Thyroid gland (tissue), 4 donors: ENCODE measurements at regions not wholly inside any gene's neighbourhood (a gene's known extent, or its start where the extent isn't known, plus 50 kb on each side); places are given as distances from the start of the nearest gene placed in this dataset.
A peak's percentile ranks its signal among the peaks of the same experiment; 100 is the strongest.

ENCODE experiments used
- DNase-seq, 2 donors: peaks; one replicate each; pipeline ENCODE4 v3.0.0-alpha.2; 2019
- H3K27ac ChIP-seq, 3 donors: fragments of 200-600 bp; sonication (generic); 1 replicate in 2 of 3; 2 replicates in 1 of 3; pipeline ENCODE4 v1.5.1; 2016 to 2019; ENCODE audit warnings: mild to moderate bottlenecking in 1 of 3, moderate library complexity in 1 of 3
- H3K27me3 ChIP-seq: fragments of 200-600 bp; sonication (generic); one replicate; pipeline ENCODE4 v1.5.1; 2019
- H3K36me3 ChIP-seq, 2 donors: fragments of 200-600 bp; sonication (generic); one replicate each; pipeline ENCODE4 v1.5.1; 2016 to 2019
- H3K4me1 ChIP-seq, 2 donors: fragments of 200-600 bp; sonication (generic); one replicate each; pipeline ENCODE4 v1.5.1; 2017 to 2019
- H3K4me3 ChIP-seq, 3 donors: fragments of 200-600 bp; sonication (generic); replicated peaks in 1 of 3; 1 replicate in 2 of 3; 2 replicates in 1 of 3; pipeline ENCODE4 v1.5.1; 2016; ENCODE audit warnings: mild to moderate bottlenecking in 1 of 3
- H3K9me3 ChIP-seq: fragments of 200-600 bp; sonication (generic); one replicate; pipeline ENCODE4 v1.5.1; 2017
- POLR2A ChIP-seq, 2 donors: fragments of 450-650 bp; IDR thresholded peaks; one replicate each; pipeline ENCODE4 v1.6.1; 2017; ENCODE audit warnings: antibody characterized with exemption in 2 of 2, mild to moderate bottlenecking in 2 of 2, moderate library complexity in 1 of 2
- WGBS, 2 donors: methylation state at CpG; one replicate each; pipeline ENCODE4 v1.1.5; 2017; 5-methylcytosine and 5-hydroxymethylcytosine counted together
- intact Hi-C: fragments of 100-400 bp; cut with DNase I; formaldehyde crosslinking; loops from one replicate; pipeline ENCODE4 v1.15.1; 2023
- TF ChIP-seq, protein P1 (sequence below), 6 experiments: fragments of 200-600 bp in 3 of 6; fragments of 450-650 bp in 3 of 6; sonication (generic) in 3 of 6; IDR thresholded peaks; one replicate each; pipeline ENCODE4 v1.5.1; 2016 to 2019; ENCODE audit warnings: antibody characterized with exemption in 6 of 6, mild to moderate bottlenecking in 2 of 6, inconsistent platforms in 1 of 6, moderate library complexity in 1 of 6

DNA sequence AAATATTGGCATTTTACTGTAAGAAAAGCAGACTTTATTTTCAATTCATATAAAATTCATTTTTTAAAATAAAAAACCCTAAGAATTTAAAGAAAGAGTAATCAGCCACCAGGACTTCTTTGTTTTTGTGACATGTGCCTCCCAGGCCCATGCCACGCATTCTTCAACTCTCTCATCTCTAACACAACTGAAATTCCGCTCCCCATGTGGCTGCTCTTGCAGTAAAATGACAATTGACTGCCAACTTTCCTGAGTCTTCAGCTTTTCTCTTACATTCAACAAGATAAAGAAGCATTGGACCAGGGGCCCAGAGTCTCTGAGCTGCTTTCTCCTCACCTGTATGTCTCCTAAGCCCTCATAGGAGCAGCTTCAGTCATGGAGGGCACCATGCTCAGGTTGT, 372.1 kb downstream of the UQCRFS1 start:
- H3K27me3 ChIP-seq = no peaks in the 10 kb centered on the region
- no peaks in the 10 kb centered on the region for H3K36me3 ChIP-seq
- TF ChIP-seq POLR2A (IDR thresholded peaks at IDR 0.05) = no peak
- H3K9me3 ChIP-seq = no peaks in the 10 kb centered on the region
- intact Hi-C loops = no loop called here
- peaks cover 30 to 31% of the 10 kb centered on the region in 2 donors for H3K4me1 ChIP-seq
- peak; percentile 70 to 80 for DNase-seq
- peak overlapping the region; percentile 44 to 91 (median 75) for H3K27ac ChIP-seq
- no peak overlapping the region for H3K4me3 ChIP-seq
- WGBS, 2 donors = 32 to 48% methylated on average over 2 of the region's 2 CpGs

DNA sequence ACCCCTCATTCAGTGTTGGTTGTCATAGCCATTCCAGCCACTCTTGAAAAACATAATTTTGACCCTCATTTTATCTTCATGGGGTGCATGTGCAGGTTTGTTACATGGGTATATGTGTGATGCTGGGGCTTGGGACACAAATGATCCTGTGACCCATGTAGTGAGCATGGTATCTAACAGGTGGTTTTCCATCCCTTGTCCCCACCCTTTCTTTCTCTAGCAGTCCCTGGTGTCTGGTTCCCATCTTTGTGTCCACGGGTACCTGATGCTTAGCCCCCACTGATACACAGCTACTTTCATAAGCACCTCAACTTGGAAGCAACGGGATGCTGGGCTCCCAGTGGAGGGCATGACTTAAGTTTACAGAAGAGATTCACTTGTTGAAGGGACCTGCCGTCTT, 373.5 kb downstream of the UQCRFS1 start:
- H3K27ac ChIP-seq = peak overlapping the region in 1 of 3 donors; percentile 91
- peaks cover 30 to 31% of the 10 kb centered on the region in 2 donors for H3K4me1 ChIP-seq
- intact Hi-C loops = no loop called here
- no peaks in the 10 kb centered on the region for H3K9me3 ChIP-seq
- H3K27me3 ChIP-seq = no peaks in the 10 kb centered on the region
- H3K36me3 ChIP-seq = no peaks in the 10 kb centered on the region
- H3K4me3 ChIP-seq = no peak overlapping the region
- DNase-seq = no peak
- TF ChIP-seq, protein P1, sequence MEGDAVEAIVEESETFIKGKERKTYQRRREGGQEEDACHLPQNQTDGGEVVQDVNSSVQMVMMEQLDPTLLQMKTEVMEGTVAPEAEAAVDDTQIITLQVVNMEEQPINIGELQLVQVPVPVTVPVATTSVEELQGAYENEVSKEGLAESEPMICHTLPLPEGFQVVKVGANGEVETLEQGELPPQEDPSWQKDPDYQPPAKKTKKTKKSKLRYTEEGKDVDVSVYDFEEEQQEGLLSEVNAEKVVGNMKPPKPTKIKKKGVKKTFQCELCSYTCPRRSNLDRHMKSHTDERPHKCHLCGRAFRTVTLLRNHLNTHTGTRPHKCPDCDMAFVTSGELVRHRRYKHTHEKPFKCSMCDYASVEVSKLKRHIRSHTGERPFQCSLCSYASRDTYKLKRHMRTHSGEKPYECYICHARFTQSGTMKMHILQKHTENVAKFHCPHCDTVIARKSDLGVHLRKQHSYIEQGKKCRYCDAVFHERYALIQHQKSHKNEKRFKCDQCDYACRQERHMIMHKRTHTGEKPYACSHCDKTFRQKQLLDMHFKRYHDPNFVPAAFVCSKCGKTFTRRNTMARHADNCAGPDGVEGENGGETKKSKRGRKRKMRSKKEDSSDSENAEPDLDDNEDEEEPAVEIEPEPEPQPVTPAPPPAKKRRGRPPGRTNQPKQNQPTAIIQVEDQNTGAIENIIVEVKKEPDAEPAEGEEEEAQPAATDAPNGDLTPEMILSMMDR (IDR thresholded peaks at IDR 0.05) = no peak
- no peak for TF ChIP-seq POLR2A (IDR thresholded peaks at IDR 0.05)
- 45 to 47% methylated on average over 3 of the region's 3 CpGs for WGBS, 2 donors

DNA sequence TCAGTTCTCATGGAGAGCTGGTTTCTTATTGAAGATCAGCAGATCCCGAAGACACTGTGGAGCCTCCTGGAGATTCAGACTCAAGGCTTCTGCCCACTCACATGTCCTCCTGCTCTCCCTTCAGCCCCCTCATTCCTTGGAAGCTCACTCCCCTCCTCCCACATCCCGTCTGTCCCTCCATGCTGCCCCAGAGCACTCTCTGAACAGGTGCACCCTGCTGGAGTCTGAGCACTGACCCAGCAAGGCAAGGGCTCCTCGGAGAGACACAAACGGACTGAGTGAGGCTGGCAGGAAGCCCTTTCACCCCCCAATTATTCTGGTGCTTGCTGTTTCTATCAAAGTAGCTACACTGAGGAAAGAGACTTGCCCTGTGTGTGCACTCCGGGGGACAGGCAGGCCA, 374.0 kb downstream of the UQCRFS1 start:
- TF ChIP-seq, protein P1 (IDR thresholded peaks at IDR 0.05) = no peak
- no peak for TF ChIP-seq POLR2A (IDR thresholded peaks at IDR 0.05)
- Histone ChIP-seq H3K27me3 (no peaks in the 10 kb centered on the region), H3K4me1 (peaks cover 26 to 29% of the 10 kb centered on the region in 2 donors), H3K27ac (peak overlapping the region in 1 of 3 donors; percentile 91), H3K4me3 (no peak overlapping the region), H3K36me3 (no peaks in the 10 kb centered on the region), H3K9me3 (no peaks in the 10 kb centered on the region)
- no peak for DNase-seq
- intact Hi-C loops = no loop called here
- WGBS, 2 donors = 59 to 76% methylated on average over 5 of the region's 5 CpGs

DNA sequence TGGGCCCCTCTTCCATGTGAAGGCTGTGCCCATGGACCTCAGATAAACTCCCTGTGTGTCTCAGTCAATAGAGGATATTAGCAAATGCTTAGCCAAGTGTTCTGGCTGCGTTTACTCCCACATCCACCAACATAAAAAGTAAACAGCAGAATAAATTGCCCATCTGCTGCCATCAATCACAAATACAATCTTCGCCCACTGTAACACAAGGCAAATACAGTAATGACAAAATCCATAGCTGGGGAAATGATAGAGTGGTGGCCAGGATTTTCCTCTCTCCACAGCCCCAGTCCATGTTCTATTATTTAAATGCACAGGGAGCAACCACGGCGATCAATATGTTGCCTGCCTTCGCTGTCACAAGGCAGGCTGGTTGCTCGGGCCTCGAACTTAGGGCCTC, 376.5 kb downstream of the UQCRFS1 start:
- no peak overlapping the region for H3K4me3 ChIP-seq
- WGBS, 2 donors = 83 to 92% methylated on average over 7 of the region's 7 CpGs

DNA sequence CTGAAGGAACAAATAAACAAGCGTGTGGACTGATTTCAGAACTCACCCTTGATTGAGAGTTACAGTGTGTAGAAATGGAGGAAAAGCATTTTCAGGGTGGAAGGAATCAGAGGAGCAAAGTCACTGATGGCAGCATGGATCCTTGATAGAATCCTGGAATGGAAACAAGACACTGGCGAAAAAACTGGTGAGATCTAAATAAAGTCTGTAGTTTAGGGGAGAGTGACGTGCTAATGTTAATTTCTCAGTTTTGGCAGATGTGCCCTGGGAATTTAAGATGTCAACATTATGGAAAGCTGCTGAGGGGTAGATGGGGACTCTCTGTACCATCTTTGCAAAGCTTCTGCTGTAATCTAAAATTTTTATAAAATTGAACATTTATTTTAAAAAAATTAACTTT, 378.0 kb downstream of the UQCRFS1 start:
- Histone ChIP-seq H3K27me3 (no peaks in the 10 kb centered on the region), H3K36me3 (no peaks in the 10 kb centered on the region), H3K4me3 (no peak overlapping the region), H3K9me3 (no peaks in the 10 kb centered on the region), H3K27ac (no peak overlapping the region), H3K4me1 (peaks cover 2 to 8% of the 10 kb centered on the region in 2 donors)
- 63 to 85% methylated on average over 3 of the region's 3 CpGs for whole genome bisulfite sequencing, 2 donors
- intact Hi-C loops = no loop called here
- no peak for TF ChIP-seq POLR2A (IDR thresholded peaks at IDR 0.05)
- TF ChIP-seq, protein P1 (IDR thresholded peaks at IDR 0.05) = no peak
- no peak for DNase-seq

More for the DNA sequence above, 376.5 kb downstream of the UQCRFS1 start:
- no peak for TF ChIP-seq POLR2A (IDR thresholded peaks at IDR 0.05)
- TF ChIP-seq, protein P1 (IDR thresholded peaks at IDR 0.05) = no peak
- no peak for DNase-seq
- Histone ChIP-seq H3K36me3 (no peaks in the 10 kb centered on the region), H3K4me1 (peaks cover 15 to 20% of the 10 kb centered on the region in 2 donors), H3K27me3 (no peaks in the 10 kb centered on the region), H3K27ac (no peak overlapping the region), H3K9me3 (no peaks in the 10 kb centered on the region)
- intact Hi-C loops = no loop called here

DNA sequence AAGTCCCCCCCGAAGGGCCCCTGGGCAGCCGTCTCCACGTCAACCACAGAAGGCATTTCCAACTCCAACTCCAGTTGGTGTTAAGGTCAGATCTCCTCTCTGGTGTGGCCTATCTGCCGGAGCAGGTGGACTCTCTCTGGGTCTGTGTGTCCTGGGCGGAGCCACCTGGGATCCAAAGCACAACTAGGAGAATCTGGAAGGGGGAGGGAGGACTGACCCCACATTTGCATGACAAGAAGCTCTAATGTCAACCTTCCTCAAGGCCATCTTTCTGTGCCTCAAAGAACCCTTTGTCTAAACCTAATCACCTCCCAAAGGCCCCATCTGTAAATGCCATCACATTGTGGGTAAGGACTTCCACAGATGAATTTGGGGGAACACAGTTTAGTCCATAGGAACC, 381.5 kb downstream of the UQCRFS1 start:
- Histone ChIP-seq H3K4me1 (no peaks in the 10 kb centered on the region), H3K9me3 (no peaks in the 10 kb centered on the region), H3K4me3 (no peak overlapping the region), H3K27me3 (no peaks in the 10 kb centered on the region), H3K27ac (no peak overlapping the region), H3K36me3 (no peaks in the 10 kb centered on the region)
- TF ChIP-seq POLR2A (IDR thresholded peaks at IDR 0.05) = no peak
- TF ChIP-seq, protein P1 (IDR thresholded peaks at IDR 0.05) = no peak
- no peak for DNase-seq
- intact Hi-C loops = no loop called here
- WGBS, 2 donors = 81 to 93% methylated on average over 3 to 5 of the region's 5 CpGs
